Bronchial epithelial cell (primary cell): ENCODE measurements at regions not wholly inside any gene's neighbourhood (a gene's known extent, or its start where the extent isn't known, plus 50 kb on each side); places are given as distances from the start of the nearest gene placed in this dataset.

Experiments
- DNase-seq: peaks from one replicate; pipeline ENCODE4 v3.0.0-alpha.2; 2010; ENCODE audit warnings: low read depth
- FAIRE-seq: peaks from 2 replicates; lab custom pipeline; 2011; peaks lifted over from hg19 to GRCh38; lab: Jason Lieb, UNC
- H3K27me3 ChIP-seq: 2 replicates; pipeline ENCODE4 v1.5.1; 2011; ENCODE audit warnings: low read length; ENCODE audit not compliant: control insufficient read depth, insufficient read depth
- H3K36me3 ChIP-seq: 2 replicates; pipeline ENCODE4 v1.5.1; 2011; ENCODE audit warnings: low read length; ENCODE audit not compliant: control insufficient read depth, insufficient read depth
- H3K4me3 ChIP-seq: 2 replicates; pipeline ENCODE4 v1.5.1; 2011; ENCODE audit warnings: mild to moderate bottlenecking, low read depth, low read length, control low read depth
- TF ChIP-seq, protein P1 (sequence below): IDR thresholded peaks from 2 replicates; pipeline ENCODE4 v1.5.1; 2011; ENCODE audit warnings: mild to moderate bottlenecking, moderate library complexity, low read length, control low read depth, inconsistent platforms; ENCODE audit not compliant: insufficient read depth, severe bottlenecking

DNA sequence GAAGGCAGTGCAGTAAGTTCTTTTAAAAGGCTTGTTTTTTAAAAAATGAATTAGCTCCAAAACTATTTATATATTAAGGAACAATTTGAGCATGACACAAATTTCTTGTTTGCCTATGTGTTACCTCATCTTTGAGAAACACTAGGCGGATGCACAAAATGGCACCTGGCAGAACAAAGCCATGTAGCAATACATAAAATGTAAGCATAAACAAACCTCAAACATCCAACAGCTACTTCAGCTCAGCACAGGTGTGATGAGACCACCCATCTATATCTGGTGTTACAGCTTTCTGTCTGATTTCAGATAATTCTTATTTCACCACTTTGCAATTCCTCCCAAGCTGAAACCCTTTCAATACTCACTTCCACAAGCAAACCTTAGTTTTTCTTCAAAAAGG, 221.2 kb upstream of the CNTN6 start:
- no peak for DNase-seq
- H3K27me3 ChIP-seq, result no peaks in the 10 kb centered on the region
- no peaks in the 10 kb centered on the region for H3K36me3 ChIP-seq
- no peak overlapping the region for H3K4me3 ChIP-seq
- TF ChIP-seq, protein P1, sequence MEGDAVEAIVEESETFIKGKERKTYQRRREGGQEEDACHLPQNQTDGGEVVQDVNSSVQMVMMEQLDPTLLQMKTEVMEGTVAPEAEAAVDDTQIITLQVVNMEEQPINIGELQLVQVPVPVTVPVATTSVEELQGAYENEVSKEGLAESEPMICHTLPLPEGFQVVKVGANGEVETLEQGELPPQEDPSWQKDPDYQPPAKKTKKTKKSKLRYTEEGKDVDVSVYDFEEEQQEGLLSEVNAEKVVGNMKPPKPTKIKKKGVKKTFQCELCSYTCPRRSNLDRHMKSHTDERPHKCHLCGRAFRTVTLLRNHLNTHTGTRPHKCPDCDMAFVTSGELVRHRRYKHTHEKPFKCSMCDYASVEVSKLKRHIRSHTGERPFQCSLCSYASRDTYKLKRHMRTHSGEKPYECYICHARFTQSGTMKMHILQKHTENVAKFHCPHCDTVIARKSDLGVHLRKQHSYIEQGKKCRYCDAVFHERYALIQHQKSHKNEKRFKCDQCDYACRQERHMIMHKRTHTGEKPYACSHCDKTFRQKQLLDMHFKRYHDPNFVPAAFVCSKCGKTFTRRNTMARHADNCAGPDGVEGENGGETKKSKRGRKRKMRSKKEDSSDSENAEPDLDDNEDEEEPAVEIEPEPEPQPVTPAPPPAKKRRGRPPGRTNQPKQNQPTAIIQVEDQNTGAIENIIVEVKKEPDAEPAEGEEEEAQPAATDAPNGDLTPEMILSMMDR, result no peak
- FAIRE-seq, result no peak

DNA sequence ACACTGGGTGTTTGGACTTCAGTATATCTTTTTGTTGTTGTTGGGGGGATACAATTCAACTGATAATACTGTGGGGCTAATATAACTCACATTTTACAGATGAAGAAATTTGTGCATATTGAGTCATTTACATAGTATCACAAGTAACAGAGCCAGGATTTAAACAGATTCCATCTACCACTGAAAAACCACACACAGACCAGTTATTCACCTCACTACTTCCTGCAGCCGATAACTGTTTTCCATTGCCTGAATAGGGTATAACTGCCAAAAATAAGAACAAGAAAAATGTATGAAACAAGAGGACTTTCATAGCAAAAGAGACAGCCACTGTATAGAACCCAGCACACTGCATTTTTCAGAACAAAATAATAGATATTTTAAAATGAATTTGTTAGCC, 215.8 kb upstream of the CNTN6 start:
- DNase-seq, result no peak
- H3K36me3 ChIP-seq, result no peaks in the 10 kb centered on the region
- TF ChIP-seq, protein P1, result no peak
- H3K4me3 ChIP-seq, result no peak overlapping the region
- no peak for FAIRE-seq
- no peaks in the 10 kb centered on the region for H3K27me3 ChIP-seq

DNA sequence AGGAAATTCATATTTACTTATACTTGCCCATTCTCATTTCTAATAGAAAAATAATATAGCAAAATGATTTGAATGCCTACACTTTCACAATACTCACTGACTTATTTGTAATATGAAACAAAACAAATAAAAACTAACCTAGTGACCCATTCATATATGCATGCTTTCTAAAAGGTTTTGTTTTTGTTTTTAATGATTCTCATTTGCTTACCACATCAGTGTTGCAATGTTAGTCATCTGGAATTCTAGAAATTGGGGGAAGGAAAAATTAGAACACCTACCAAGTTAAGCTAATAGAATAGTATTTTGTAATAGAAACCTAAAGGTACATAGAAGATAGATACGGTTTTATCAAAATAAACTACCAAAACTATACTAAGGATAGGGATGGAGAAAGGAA, 214.1 kb upstream of the CNTN6 start:
- FAIRE-seq, result no peak
- Histone ChIP-seq H3K4me3 (no peak overlapping the region), H3K36me3 (no peaks in the 10 kb centered on the region), H3K27me3 (no peaks in the 10 kb centered on the region)
- TF ChIP-seq, protein P1, result no peak
- DNase-seq, result peak; percentile 3

DNA sequence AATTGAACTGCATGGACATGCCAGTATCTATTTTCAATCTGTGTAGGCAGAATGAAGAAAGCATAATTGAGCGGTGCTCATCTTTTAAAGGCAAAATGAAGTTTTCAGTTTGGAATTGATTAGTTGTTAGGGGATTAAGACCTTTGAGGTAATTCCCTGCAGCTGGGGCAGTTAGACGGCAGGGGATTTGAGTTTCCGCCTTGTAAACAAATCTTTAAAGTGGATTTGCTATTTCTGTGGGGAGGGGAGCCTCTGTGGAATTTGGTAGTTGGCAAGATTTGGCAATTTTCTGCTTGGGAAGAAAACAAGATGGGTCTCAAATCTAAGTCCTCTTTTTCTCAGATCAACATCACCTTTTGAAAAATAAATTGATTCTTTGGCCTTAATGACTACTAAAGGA, 212.5 kb upstream of the CNTN6 start:
- Histone ChIP-seq H3K36me3 (no peaks in the 10 kb centered on the region), H3K27me3 (no peaks in the 10 kb centered on the region), H3K4me3 (no peak overlapping the region)
- DNase-seq, result no peak
- FAIRE-seq, result no peak
- TF ChIP-seq, protein P1, result no peak

DNA sequence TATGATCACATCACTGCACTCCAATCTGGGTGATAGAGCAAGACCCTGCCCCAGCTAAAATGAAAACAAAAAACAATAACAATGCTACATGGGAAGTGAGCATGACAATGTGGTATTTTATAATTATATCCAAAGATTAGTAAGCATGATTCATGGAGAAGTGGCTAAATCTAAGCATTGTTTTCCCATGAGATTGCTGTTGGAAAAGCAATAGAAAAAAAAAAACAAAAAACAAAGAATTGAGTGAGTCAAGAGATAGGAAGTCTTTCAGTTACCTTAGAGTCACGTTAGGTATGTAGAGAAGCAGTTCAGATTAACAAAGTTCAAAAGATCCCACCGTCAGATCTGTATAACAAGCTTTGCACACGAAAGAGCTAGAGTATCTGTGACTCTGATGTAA, 210.3 kb upstream of the CNTN6 start:
- FAIRE-seq (no peak), DNase-seq (peak; percentile 52)
- H3K4me3 ChIP-seq, result no peak overlapping the region
- no peaks in the 10 kb centered on the region for H3K36me3 ChIP-seq
- TF ChIP-seq, protein P1, result no peak
- no peaks in the 10 kb centered on the region for H3K27me3 ChIP-seq
